ENCODE measurements at regions not wholly inside any gene's neighbourhood (a gene's known extent, or its start where the extent isn't known, plus 50 kb on each side); places are given as distances from the start of the nearest gene placed in this dataset.

DNA sequence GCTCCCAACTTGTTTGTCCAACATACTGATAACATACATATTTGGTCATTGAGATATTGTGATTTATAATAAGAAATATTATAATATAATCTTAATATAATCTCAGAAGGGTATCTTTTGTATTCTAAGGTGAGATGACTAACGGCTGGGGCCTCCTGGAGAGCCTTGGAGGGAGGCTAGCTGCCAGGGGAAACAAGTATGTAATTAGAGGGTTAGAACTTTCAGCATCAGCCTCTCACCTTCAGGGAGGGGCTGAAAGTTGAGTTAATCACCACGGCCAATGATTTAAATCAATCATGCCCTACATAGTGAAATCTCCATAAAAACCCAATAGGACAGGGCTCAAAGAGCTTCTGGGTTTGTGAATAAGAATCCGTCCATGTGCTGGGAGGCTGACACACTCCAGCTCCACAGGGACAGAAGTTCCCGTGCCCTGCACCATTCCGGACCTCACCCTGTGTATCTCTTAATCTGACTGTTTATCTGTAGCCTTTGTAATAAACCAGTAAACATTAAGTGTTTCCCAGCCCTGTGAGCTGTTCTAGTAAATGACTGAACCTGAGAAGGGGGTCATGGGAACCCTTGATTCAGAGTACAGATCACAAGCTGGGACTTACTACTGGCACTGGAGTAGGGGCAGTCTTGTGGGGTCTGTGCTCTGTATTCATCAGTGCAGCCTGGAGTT lies 86.3 kb upstream of the STEAP1B start:
- DNase-seq (ENCODE audit: low spot score) = no peak
- Mint-ChIP-seq H3K4me1 (peaks cover 58% of the 10 kb centered on the region), H3K9me3 (no peaks in the 10 kb centered on the region), H3K36me3 (no peaks in the 10 kb centered on the region), H3K27ac (peak overlapping the region; percentile 33; the same call in 1 of the 2 replicates), H3K4me3 (no peak overlapping the region), H3K27me3 (ENCODE audit: low read depth) (no peaks in the 10 kb centered on the region)
- CTCF ChIA-PET = interaction anchor here (0.5 to 4.0 kb wide), 25 partner anchors 8 to 537 kb away, joined by 3 to 55 read pairs (median 4); partner anchors contain the start of gene IL6
- TF ChIP-seq, protein P1, sequence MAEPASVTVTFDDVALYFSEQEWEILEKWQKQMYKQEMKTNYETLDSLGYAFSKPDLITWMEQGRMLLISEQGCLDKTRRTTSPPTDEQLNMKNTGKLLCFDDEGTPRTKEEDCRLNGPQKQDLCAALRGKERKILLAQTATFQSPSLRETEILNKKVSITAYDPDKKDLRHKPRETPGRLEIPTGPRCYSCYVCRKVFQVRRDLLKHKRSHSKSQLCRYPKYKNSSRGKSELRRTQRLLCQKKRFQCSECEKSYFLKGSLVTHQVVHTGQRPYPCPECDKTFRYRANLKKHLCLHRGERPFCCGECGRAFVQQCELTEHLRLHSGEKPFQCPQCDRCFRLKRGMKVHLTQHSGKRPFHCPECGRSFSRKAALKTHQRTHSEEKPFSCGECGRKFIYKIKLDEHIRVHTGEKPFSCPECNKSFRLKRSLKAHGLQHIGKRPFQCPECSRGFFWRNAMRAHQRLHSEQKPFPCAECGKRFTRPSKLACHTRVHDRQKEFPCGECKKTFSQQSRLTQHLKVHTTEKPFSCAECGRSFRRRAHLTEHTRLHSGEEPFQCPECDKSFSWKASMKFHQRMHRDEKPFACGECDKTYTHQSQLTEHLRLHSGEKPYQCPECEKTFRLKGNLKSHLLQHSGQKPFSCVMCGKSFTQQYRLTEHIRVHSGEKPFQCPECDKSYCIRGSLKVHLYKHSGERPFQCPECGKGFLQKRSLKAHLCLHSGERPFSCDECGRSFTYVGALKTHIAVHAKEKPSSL (CRISPR knock-in tag; conservative IDR thresholded peaks at IDR 0.05) = no peak
- TF ChIP-seq ZNF396 (CRISPR knock-in tag; IDR thresholded peaks at IDR 0.05; ENCODE audit: borderline replicate concordance) (no peak), PRRX2 (CRISPR knock-in tag; IDR thresholded peaks at IDR 0.05) (no peak), ZNF671 (CRISPR knock-in tag; IDR thresholded peaks at IDR 0.05) (no peak), ZNF121 (CRISPR knock-in tag; IDR thresholded peaks at IDR 0.05) (no peak), ZNF317 (CRISPR knock-in tag; IDR thresholded peaks at IDR 0.05; ENCODE audit: borderline replicate concordance, low read depth) (no peak), FOXJ3 (CRISPR knock-in tag; IDR thresholded peaks at IDR 0.05; ENCODE audit: borderline replicate concordance) (no peak), OVOL2 (CRISPR knock-in tag; IDR thresholded peaks at IDR 0.05; ENCODE audit: borderline replicate concordance) (no peak), NR3C1 (CRISPR knock-in tag; conservative IDR thresholded peaks at IDR 0.05; ENCODE audit: low read depth) (no peak), CREM (CRISPR knock-in tag; IDR thresholded peaks at IDR 0.05) (no peak), ZNF219 (CRISPR knock-in tag; IDR thresholded peaks at IDR 0.05; ENCODE audit: borderline replicate concordance) (no peak)
- TF ChIP-seq, protein P2, sequence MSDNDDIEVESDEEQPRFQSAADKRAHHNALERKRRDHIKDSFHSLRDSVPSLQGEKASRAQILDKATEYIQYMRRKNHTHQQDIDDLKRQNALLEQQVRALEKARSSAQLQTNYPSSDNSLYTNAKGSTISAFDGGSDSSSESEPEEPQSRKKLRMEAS (CRISPR knock-in tag; IDR thresholded peaks at IDR 0.05) = no peak
- TF ChIP-seq, protein P3, sequence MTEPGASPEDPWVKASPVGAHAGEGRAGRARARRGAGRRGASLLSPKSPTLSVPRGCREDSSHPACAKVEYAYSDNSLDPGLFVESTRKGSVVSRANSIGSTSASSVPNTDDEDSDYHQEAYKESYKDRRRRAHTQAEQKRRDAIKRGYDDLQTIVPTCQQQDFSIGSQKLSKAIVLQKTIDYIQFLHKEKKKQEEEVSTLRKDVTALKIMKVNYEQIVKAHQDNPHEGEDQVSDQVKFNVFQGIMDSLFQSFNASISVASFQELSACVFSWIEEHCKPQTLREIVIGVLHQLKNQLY (CRISPR knock-in tag; IDR thresholded peaks at IDR 0.05) = no peak
- TF ChIP-seq, protein P4, sequence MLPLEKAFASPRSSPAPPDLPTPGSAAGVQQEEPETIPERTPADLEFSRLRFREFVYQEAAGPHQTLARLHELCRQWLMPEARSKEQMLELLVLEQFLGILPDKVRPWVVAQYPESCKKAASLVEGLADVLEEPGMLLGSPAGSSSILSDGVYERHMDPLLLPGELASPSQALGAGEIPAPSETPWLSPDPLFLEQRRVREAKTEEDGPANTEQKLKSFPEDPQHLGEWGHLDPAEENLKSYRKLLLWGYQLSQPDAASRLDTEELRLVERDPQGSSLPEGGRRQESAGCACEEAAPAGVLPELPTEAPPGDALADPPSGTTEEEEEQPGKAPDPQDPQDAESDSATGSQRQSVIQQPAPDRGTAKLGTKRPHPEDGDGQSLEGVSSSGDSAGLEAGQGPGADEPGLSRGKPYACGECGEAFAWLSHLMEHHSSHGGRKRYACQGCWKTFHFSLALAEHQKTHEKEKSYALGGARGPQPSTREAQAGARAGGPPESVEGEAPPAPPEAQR (CRISPR knock-in tag; IDR thresholded peaks at IDR 0.05) = no peak
- TF ChIP-seq, protein P5, sequence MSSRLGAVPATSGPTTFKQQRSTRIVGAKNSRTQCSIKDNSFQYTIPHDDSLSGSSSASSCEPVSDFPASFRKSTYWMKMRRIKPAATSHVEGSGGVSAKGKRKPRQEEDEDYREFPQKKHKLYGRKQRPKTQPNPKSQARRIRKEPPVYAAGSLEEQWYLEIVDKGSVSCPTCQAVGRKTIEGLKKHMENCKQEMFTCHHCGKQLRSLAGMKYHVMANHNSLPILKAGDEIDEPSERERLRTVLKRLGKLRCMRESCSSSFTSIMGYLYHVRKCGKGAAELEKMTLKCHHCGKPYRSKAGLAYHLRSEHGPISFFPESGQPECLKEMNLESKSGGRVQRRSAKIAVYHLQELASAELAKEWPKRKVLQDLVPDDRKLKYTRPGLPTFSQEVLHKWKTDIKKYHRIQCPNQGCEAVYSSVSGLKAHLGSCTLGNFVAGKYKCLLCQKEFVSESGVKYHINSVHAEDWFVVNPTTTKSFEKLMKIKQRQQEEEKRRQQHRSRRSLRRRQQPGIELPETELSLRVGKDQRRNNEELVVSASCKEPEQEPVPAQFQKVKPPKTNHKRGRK (CRISPR knock-in tag; IDR thresholded peaks at IDR 0.05; ENCODE audit: borderline replicate concordance) = no peak
- TF ChIP-seq, protein P6, sequence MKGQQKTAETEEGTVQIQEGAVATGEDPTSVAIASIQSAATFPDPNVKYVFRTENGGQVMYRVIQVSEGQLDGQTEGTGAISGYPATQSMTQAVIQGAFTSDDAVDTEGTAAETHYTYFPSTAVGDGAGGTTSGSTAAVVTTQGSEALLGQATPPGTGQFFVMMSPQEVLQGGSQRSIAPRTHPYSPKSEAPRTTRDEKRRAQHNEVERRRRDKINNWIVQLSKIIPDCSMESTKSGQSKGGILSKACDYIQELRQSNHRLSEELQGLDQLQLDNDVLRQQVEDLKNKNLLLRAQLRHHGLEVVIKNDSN (CRISPR knock-in tag; IDR thresholded peaks at IDR 0.05) = no peak
- peak; percentile 24 for ATAC-seq
- POLR2A ChIA-PET = interaction anchor here (0.9 to 1.8 kb wide), 2 partner anchors 23 to 25 kb away, joined by 4 read pairs; no protein-coding TSS in a partner anchor

DNA sequence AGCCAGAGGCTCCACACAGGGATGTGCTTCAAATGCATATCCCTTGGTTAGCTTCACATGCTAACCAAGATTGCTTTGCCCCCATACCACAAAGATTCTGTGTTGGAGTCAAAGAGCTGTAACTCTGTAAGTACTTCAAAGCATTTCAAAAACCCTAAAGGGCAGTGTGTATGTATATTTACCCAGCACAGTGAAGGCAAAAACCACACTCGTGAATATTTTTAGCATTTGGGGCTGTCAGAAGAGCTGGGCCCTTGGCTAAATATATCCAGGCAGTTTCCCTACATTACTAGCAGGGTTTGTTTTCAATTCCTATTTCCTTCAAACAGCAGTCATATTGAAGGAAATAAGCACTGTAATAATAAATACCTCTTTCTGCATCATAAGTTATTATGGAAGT lies 84.2 kb upstream of the STEAP1B start:
- Mint-ChIP-seq H3K9me3 (peaks cover 8% of the 10 kb centered on the region), H3K4me3 (no peak overlapping the region), H3K4me1 (peaks cover 41% of the 10 kb centered on the region), H3K27me3 (ENCODE audit: low read depth) (no peaks in the 10 kb centered on the region), H3K27ac (no peak overlapping the region), H3K36me3 (no peaks in the 10 kb centered on the region)
- POLR2A ChIA-PET = no interaction called here
- CTCF ChIA-PET = interaction anchor here (0.8 to 1.4 kb wide), 4 partner anchors 22 to 144 kb away, joined by 3 to 4 read pairs (median 4); partner anchors contain the start of gene IL6
- ATAC-seq (no peak), DNase-seq (ENCODE audit: low spot score) (no peak)
- TF ChIP-seq ZNF416 (CRISPR knock-in tag; IDR thresholded peaks at IDR 0.05) (no peak), MXD4 (CRISPR knock-in tag; IDR thresholded peaks at IDR 0.05; ENCODE audit: borderline replicate concordance) (no peak), TEAD4 (CRISPR knock-in tag; IDR thresholded peaks at IDR 0.05) (no peak), NFE2L1 (CRISPR knock-in tag; IDR thresholded peaks at IDR 0.05) (no peak), ZNF263 (CRISPR knock-in tag; IDR thresholded peaks at IDR 0.05; ENCODE audit: low read depth) (no peak)
- TF ChIP-seq, protein P4 (CRISPR knock-in tag; IDR thresholded peaks at IDR 0.05) = no peak
- TF ChIP-seq, protein P5 (CRISPR knock-in tag; IDR thresholded peaks at IDR 0.05; ENCODE audit: borderline replicate concordance) = no peak

Measured in WTC11 (cell line).